Right renal pelvis (tissue), 4 donors: ENCODE measurements at regions not wholly inside any gene's neighbourhood (a gene's known extent, or its start where the extent isn't known, plus 50 kb on each side); places are given as distances from the start of the nearest gene placed in this dataset.

Experiments
- DNase-seq, 4 donors: peaks; one replicate each; pipeline ENCODE4 v3.0.0-alpha.2; 2013; ENCODE audit warnings: low read depth in 4 of 4, low spot score in 3 of 4, missing footprints in 1 of 4

GRCh38 chr13:44171156-44171555, 202.5 kb upstream of the SERP2 start:
- no peak for DNase-seq

GRCh38 chr13:44171861-44172260, 201.8 kb upstream of the SERP2 start:
- no peak for DNase-seq

GRCh38 chr13:44172281-44172810, 201.3 kb upstream of the SERP2 start:
- no peak for DNase-seq

- DNase-seq, result no peak
Observed at GRCh38 chr13:44174769-44175425, 198.7 kb upstream of the SERP2 start.

GRCh38 chr13:44176173-44176572, 197.5 kb upstream of the SERP2 start:
- DNase-seq, result no peak

- no peak for DNase-seq
Observed at GRCh38 chr13:44180876-44181536, 192.6 kb upstream of the SERP2 start.

- no peak for DNase-seq
Observed at GRCh38 chr13:44181931-44182330, 191.7 kb upstream of the SERP2 start.

GRCh38 chr13:44184740-44185139, 188.9 kb upstream of the SERP2 start:
- no peak for DNase-seq

- DNase-seq, result no peak
Observed at GRCh38 chr13:44188257-44188656, 185.4 kb upstream of the SERP2 start.

GRCh38 chr13:44189085-44189484, 184.5 kb upstream of the SERP2 start:
- DNase-seq, result no peak

- DNase-seq, result no peak
Observed at GRCh38 chr13:44191103-44191502, 182.5 kb upstream of the SERP2 start.

- peak; percentile 18 to 44 (median 34) for DNase-seq
Observed at GRCh38 chr13:44191504-44192171, 182.0 kb upstream of the SERP2 start.

- DNase-seq, result no peak
Observed at GRCh38 chr13:44193731-44194130, 179.9 kb upstream of the SERP2 start.

GRCh38 chr13:44195245-44195644, 178.4 kb upstream of the SERP2 start:
- DNase-seq, result no peak

- no peak for DNase-seq
Observed at GRCh38 chr13:44196196-44196751, 177.3 kb upstream of the SERP2 start.

- DNase-seq, result no peak
Observed at GRCh38 chr13:44197791-44198770, 175.5 kb upstream of the SERP2 start.

- no peak for DNase-seq
Observed at GRCh38 chr13:44198826-44199225, 174.8 kb upstream of the SERP2 start.

- DNase-seq, result no peak
Observed at GRCh38 chr13:44199627-44200207, 173.9 kb upstream of the SERP2 start.

GRCh38 chr13:44206434-44206833, 167.2 kb upstream of the SERP2 start:
- no peak for DNase-seq

- DNase-seq, result no peak
Observed at GRCh38 chr13:44207476-44207875, 166.1 kb upstream of the SERP2 start.
